Fibroblast of lung (primary cell): ENCODE measurements at regions not wholly inside any gene's neighbourhood (a gene's known extent, or its start where the extent isn't known, plus 50 kb on each side); places are given as distances from the start of the nearest gene placed in this dataset.

Source experiments
- DNase-seq, 2 donors: peaks; one replicate each; pipeline versions ENCODE4 v3.0.0 to v3.0.0-alpha.2; 2010; ENCODE audit warnings: low read depth in 2 of 2
- H2AFZ ChIP-seq: 2 replicates; pipeline ENCODE4 v1.5.1; 2012; ENCODE audit warnings: low read length, control low read depth, inconsistent platforms
- H3K27ac ChIP-seq: 2 replicates; pipeline ENCODE4 v1.5.1; 2011; ENCODE audit warnings: low read length, control low read depth; ENCODE audit not compliant: insufficient read depth
- H3K27me3 ChIP-seq: 2 replicates; pipeline ENCODE4 v1.5.1; 2011; ENCODE audit warnings: mild to moderate bottlenecking, low read length; ENCODE audit not compliant: control insufficient read depth, insufficient read depth
- H3K36me3 ChIP-seq: 2 replicates; pipeline ENCODE4 v1.5.1; 2011; ENCODE audit warnings: low read length; ENCODE audit not compliant: control insufficient read depth, insufficient read depth
- H3K4me1 ChIP-seq: 2 replicates; pipeline ENCODE4 v1.5.1; 2011; ENCODE audit warnings: low read length; ENCODE audit not compliant: control insufficient read depth, insufficient read depth; ENCODE audit errors: extremely low read depth
- H3K4me2 ChIP-seq: 2 replicates; pipeline ENCODE4 v1.5.1; 2011; ENCODE audit warnings: low read length, control low read depth; ENCODE audit not compliant: insufficient read depth; ENCODE audit errors: extremely low read depth
- H3K4me3 ChIP-seq, 4 experiments: fragments of 200-600 bp in 1 of 4; sonication (generic) in 1 of 4; replicated peaks in 1 of 4; 2 replicates each; pipeline ENCODE4 v1.5.1; 2011 to 2016; ENCODE audit warnings: low read length in 4 of 4, low read depth in 3 of 4, mild to moderate bottlenecking in 3 of 4, control low read depth in 2 of 4, inconsistent platforms in 1 of 4, mixed read lengths in 1 of 4; ENCODE audit not compliant: insufficient read depth in 1 of 4; ENCODE audit errors: control extremely low read depth in 1 of 4
- H3K79me2 ChIP-seq: 2 replicates; pipeline ENCODE4 v1.5.1; 2012; ENCODE audit warnings: mild to moderate bottlenecking, low read length, inconsistent platforms; ENCODE audit not compliant: control insufficient read depth, insufficient read depth
- H3K9ac ChIP-seq: 2 replicates; pipeline ENCODE4 v1.5.1; 2011; ENCODE audit warnings: mild to moderate bottlenecking, low read length, control low read depth; ENCODE audit not compliant: insufficient read depth
- H3K9me3 ChIP-seq: 2 replicates; pipeline ENCODE4 v1.5.1; 2012; ENCODE audit warnings: low read depth, low read length; ENCODE audit not compliant: control insufficient read depth, insufficient read depth
- H4K20me1 ChIP-seq: 2 replicates; pipeline ENCODE4 v1.5.1; 2011; ENCODE audit warnings: low read length; ENCODE audit not compliant: control insufficient read depth, insufficient read depth; ENCODE audit errors: extremely low read depth
- EZH2 ChIP-seq: IDR thresholded peaks from 2 replicates; pipeline ENCODE4 v1.5.1; 2012; ENCODE audit warnings: low read length, control low read depth, mild to moderate bottlenecking; ENCODE audit errors: missing control alignments
- TF ChIP-seq, protein P1 (sequence below), 2 donors: IDR thresholded peaks in 1 of 2; conservative IDR thresholded peaks in 1 of 2; 1 replicate in 1 of 2; 2 replicates in 1 of 2; pipeline ENCODE4 v1.5.1; 2011 to 2012; ENCODE audit warnings: low read length in 2 of 2, control low read depth in 1 of 2, inconsistent platforms in 1 of 2, low read depth in 1 of 2, mild to moderate bottlenecking in 1 of 2

DNA sequence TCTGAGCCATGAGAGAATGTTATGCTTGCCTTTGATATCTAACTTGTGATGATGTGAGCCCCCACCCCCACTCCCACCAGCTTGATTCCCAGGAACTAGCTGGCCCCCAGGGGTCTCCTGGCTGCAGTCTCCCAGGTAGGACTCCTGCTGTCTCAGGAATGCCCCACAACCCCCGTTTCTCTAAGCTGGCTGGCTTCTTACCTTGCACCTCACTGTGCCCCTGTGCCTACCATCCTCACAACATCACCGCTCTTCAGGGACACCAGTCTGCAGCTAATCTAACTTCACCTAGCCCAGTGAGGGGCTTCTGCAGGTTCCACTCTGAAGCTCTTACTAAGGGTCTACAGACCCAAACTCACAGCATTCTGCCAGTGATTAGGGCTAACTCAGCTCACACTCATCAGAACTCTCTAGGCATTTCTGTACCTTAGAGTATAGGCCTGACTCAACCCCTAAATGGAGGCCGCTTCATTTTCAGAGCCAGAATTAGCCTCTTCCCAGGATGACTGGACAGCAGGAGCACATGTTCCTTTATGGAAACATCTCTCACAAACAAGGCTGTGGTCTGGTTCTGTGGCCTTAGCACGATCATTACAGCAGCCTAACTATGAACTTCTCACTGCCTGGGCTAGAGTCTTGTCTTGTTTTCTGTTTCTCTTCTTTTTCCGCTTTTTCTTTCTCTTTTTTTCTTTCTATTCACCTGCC, 72.8 kb upstream of the IFNG-AS1 start:
- H3K9ac ChIP-seq = no peak overlapping the region
- DNase-seq = no peak

DNA sequence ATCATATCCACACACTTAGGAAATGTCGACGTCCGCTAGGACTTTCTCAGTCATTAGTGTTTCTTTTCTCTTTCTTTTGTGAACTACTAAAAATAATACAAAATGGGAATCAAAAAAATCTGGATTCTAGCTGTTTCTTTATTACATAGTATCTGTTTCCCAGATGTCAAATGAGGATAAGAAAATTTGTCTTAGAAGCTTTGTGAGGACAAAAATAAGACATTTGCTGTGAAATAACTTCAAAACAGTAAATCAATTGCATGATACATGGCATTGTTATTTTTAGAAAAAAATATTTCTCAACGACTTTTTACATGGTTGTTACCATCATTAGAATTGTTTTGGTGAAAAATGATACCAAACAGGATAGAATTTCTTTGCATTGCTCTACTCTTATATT, 71.4 kb upstream of the IFNG-AS1 start:
- TF ChIP-seq EZH2 = no peak
- TF ChIP-seq, protein P1, sequence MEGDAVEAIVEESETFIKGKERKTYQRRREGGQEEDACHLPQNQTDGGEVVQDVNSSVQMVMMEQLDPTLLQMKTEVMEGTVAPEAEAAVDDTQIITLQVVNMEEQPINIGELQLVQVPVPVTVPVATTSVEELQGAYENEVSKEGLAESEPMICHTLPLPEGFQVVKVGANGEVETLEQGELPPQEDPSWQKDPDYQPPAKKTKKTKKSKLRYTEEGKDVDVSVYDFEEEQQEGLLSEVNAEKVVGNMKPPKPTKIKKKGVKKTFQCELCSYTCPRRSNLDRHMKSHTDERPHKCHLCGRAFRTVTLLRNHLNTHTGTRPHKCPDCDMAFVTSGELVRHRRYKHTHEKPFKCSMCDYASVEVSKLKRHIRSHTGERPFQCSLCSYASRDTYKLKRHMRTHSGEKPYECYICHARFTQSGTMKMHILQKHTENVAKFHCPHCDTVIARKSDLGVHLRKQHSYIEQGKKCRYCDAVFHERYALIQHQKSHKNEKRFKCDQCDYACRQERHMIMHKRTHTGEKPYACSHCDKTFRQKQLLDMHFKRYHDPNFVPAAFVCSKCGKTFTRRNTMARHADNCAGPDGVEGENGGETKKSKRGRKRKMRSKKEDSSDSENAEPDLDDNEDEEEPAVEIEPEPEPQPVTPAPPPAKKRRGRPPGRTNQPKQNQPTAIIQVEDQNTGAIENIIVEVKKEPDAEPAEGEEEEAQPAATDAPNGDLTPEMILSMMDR (conservative IDR thresholded peaks at IDR 0.05 in 1 of 2, IDR thresholded peaks at IDR 0.05 in 1 of 2; ENCODE audit: low read depth in 1 of 2, low read length in 2 of 2) = no peak
- Histone ChIP-seq H2AFZ (no peak overlapping the region), H3K4me2 (no peak overlapping the region), H3K9ac (no peak overlapping the region), H3K79me2 (no peaks in the 10 kb centered on the region), H3K27me3 (no peaks in the 10 kb centered on the region), H3K27ac (no peak overlapping the region), H3K36me3 (no peaks in the 10 kb centered on the region), H3K4me3 (no peak overlapping the region), H4K20me1 (no peaks in the 10 kb centered on the region), H3K9me3 (no peaks in the 10 kb centered on the region), H3K4me1 (no peaks in the 10 kb centered on the region)
- no peak for DNase-seq

More for the DNA sequence above, 72.8 kb upstream of the IFNG-AS1 start:
- Histone ChIP-seq H3K4me1 (no peaks in the 10 kb centered on the region), H3K36me3 (no peaks in the 10 kb centered on the region), H3K9me3 (no peaks in the 10 kb centered on the region), H3K79me2 (no peaks in the 10 kb centered on the region), H3K4me3 (no peak overlapping the region), H3K27me3 (no peaks in the 10 kb centered on the region), H4K20me1 (no peaks in the 10 kb centered on the region), H2AFZ (no peak overlapping the region), H3K4me2 (no peak overlapping the region), H3K27ac (no peak overlapping the region)
- TF ChIP-seq, protein P1 (conservative IDR thresholded peaks at IDR 0.05 in 1 of 2, IDR thresholded peaks at IDR 0.05 in 1 of 2; ENCODE audit: low read depth in 1 of 2, low read length in 2 of 2) = no peak
- TF ChIP-seq EZH2 = no peak

DNA sequence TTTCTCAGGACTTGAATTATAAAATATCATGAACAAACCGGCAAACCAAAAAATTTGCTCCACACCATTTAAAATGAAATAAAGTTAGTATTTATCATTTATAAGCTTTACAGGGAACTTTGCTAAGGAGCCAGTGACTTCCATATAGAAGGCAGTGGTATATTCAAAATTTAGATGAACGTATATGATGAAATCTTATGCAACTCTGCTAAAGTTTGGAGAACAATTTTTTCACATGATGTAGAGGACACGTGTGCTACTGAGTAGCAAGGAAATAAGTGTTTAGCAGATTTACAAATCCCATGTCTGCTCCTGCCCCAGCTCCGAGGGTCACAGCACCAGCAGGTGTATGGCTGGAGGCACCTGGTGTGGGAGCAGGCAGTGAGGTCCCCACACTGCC, 70.8 kb upstream of the IFNG-AS1 start:
- Histone ChIP-seq H3K4me2 (no peak overlapping the region), H3K36me3 (no peaks in the 10 kb centered on the region), H3K9me3 (no peaks in the 10 kb centered on the region), H3K27me3 (no peaks in the 10 kb centered on the region), H3K4me1 (no peaks in the 10 kb centered on the region), H3K4me3 (no peak overlapping the region), H3K27ac (no peak overlapping the region), H4K20me1 (no peaks in the 10 kb centered on the region), H2AFZ (no peak overlapping the region), H3K79me2 (no peaks in the 10 kb centered on the region), H3K9ac (no peak overlapping the region)
- TF ChIP-seq, protein P1 (conservative IDR thresholded peaks at IDR 0.05 in 1 of 2, IDR thresholded peaks at IDR 0.05 in 1 of 2; ENCODE audit: low read depth in 1 of 2, low read length in 2 of 2) = no peak
- no peak for TF ChIP-seq EZH2
- peak in 1 of 2 donors; percentile 23 for DNase-seq
